GM21423 (cell line): ENCODE measurements at regions not wholly inside any gene's neighbourhood (a gene's known extent, or its start where the extent isn't known, plus 50 kb on each side); places are given as distances from the start of the nearest gene placed in this dataset.

Source experiments
- ATAC-seq: cut with Tn5 transposase; IDR thresholded peaks from one replicate; pipeline ENCODE4 v1.9.1; 2021; ENCODE audit warnings: mild to moderate bottlenecking, moderate library complexity; ENCODE audit not compliant: unreplicated experiment

GRCh38 chr6:14423955-14424354 is 306.4 kb downstream of the CD83 start:
- no peak for ATAC-seq

- no peak for ATAC-seq
Observed at GRCh38 chr6:14425805-14426204, 308.2 kb downstream of the CD83 start.

GRCh38 chr6:14426281-14426680 is 308.7 kb downstream of the CD83 start:
- no peak for ATAC-seq

GRCh38 chr6:14428269-14428668 is 310.7 kb downstream of the CD83 start:
- ATAC-seq = no peak

- no peak for ATAC-seq
Observed at GRCh38 chr6:14429396-14429795, 311.8 kb downstream of the CD83 start.

GRCh38 chr6:14430218-14430617 is 312.6 kb downstream of the CD83 start:
- ATAC-seq = no peak

- no peak for ATAC-seq
Observed at GRCh38 chr6:14431385-14432330, 314.1 kb downstream of the CD83 start.

- no peak for ATAC-seq
Observed at GRCh38 chr6:14434916-14435690, 317.5 kb downstream of the CD83 start.

- no peak for ATAC-seq
Observed at GRCh38 chr6:14436592-14437132, 319.1 kb downstream of the CD83 start.

- no peak for ATAC-seq
Observed at GRCh38 chr6:14439419-14439818, 321.8 kb downstream of the CD83 start.

- ATAC-seq = no peak
Observed at GRCh38 chr6:14440215-14440910, 322.8 kb downstream of the CD83 start.

- no peak for ATAC-seq
Observed at GRCh38 chr6:14440940-14441781, 323.6 kb downstream of the CD83 start.

- no peak for ATAC-seq
Observed at GRCh38 chr6:14442242-14442641, 324.7 kb downstream of the CD83 start.

GRCh38 chr6:14443629-14444268 is 326.2 kb downstream of the CD83 start:
- no peak for ATAC-seq

GRCh38 chr6:14444295-14444972 is 326.9 kb downstream of the CD83 start:
- no peak for ATAC-seq

GRCh38 chr6:14447240-14447639 is 329.7 kb downstream of the CD83 start:
- ATAC-seq = no peak

- ATAC-seq = no peak
Observed at GRCh38 chr6:14448246-14448645, 330.7 kb downstream of the CD83 start.

GRCh38 chr6:14450133-14450504 is 332.5 kb downstream of the CD83 start:
- no peak for ATAC-seq

- no peak for ATAC-seq
Observed at GRCh38 chr6:14450578-14450977, 333.0 kb downstream of the CD83 start.
